GM10266 (cell line): ENCODE measurements at regions not wholly inside any gene's neighbourhood (a gene's known extent, or its start where the extent isn't known, plus 50 kb on each side); places are given as distances from the start of the nearest gene placed in this dataset.

Source experiments
- DNase-seq: peaks from one replicate; pipeline ENCODE4 v3.0.0; 2012; ENCODE audit errors: extremely low spot score
- CTCF ChIP-seq: IDR thresholded peaks from 2 replicates; pipeline ENCODE4 v1.5.1; 2012; ENCODE audit warnings: mild to moderate bottlenecking, low read depth; ENCODE audit not compliant: control insufficient read depth, insufficient read depth; ENCODE audit errors: missing control alignments

DNA sequence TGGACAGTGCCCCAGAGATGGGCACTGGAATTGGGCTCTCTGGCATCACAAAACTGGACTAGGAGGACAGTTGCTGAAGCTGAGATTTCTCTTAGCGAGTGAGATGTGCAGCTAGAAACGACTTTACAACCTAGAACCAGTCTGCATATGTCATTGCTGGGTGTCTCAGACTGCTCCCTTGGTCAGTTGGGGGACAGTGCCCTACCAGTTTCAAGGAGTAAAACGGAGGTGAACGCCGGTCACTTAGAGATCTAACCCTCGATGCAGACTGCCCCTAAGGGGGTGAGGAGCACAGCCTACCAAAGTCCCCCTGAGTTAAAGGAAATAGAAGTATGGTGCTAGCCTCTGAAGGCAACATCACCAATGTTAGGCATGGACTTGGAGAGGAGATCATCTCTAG lies 704.4 kb upstream of the CDH9 start:
- no peak for TF ChIP-seq CTCF
- peak; percentile 4 for DNase-seq

GRCh38 chr5:27734838-27735237 lies 696.5 kb upstream of the CDH9 start:
- no peak for DNase-seq
- TF ChIP-seq CTCF: no peak

DNA sequence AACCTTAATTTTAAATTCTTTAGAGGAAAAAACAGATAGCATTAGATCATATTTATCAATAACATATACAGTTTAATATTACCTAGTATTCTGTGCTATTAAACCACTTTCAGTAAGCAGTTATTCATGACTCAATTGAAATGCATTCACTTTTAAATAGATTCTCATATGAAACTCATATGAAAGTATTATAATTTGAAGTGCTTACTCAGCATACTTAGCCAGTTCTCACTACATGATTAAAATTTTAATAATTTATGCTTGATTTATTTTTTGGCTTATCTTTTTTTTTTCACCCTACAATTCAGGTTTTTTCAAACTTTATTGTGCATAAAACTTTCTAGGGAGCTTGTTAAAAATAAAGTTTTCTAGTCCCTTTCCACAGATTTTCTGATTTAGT lies 694.9 kb upstream of the CDH9 start:
- no peak for TF ChIP-seq CTCF
- DNase-seq: no peak

GRCh38 chr5:27727254-27727653 lies 688.9 kb upstream of the CDH9 start:
- no peak for TF ChIP-seq CTCF

DNA sequence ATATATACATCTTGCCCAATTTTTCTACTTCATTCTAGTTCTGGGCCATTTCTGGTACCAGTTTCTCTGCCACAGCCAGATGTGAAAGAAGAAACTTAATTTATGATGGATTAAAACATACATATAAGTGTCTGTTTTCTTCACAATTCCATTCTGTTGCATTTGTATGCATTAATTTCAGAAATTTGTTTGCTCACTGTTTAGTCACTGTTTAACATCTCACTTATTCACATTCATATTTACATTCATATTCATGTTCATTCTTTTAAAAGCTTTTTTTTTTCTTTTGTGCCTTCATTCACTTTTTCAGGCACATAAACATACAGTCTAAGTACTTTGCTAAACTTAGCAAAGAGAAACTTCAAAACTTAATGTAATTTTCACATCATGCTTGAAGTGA lies 684.0 kb upstream of the CDH9 start:
- DNase-seq: no peak
- no peak for TF ChIP-seq CTCF

More at GRCh38 chr5:27727254-27727653, 688.9 kb upstream of the CDH9 start:
- DNase-seq: no peak

DNA sequence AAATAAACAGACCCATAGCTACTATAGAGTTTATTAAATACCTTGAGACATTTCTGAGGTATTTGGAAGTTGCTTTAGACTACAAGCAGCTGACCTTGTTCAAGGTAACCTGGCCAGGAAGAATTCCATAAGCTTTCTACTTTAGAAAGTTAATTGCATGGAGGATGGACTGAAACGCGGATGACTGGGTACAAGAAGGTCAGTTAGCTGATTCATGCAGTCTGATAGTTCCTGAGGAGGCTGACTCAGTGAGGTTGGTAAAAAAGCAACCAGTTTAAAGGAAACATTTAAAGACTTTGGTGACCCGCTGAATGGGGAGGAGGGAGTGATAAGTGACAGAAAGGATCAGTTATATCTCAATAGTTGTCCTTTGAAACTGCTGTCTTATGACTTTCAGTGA lies 670.1 kb upstream of the CDH9 start:
- TF ChIP-seq CTCF: no peak
- DNase-seq: no peak

GRCh38 chr5:27706832-27707231 lies 668.4 kb upstream of the CDH9 start:
- no peak for TF ChIP-seq CTCF
- no peak for DNase-seq
